Upper lobe of left lung (tissue), 4 donors: ENCODE measurements at regions not wholly inside any gene's neighbourhood (a gene's known extent, or its start where the extent isn't known, plus 50 kb on each side); places are given as distances from the start of the nearest gene placed in this dataset.

Source experiments
- CTCF ChIP-seq, 6 experiments: fragments of 450-650 bp in 4 of 6; fragments of 200-600 bp in 2 of 6; sonication (generic) in 2 of 6; IDR thresholded peaks; one replicate each; pipeline ENCODE4 v1.5.1; 2016 to 2019; ENCODE audit warnings: antibody characterized with exemption in 6 of 6
- EP300 ChIP-seq, 4 donors: sonication (generic); formaldehyde crosslinking; IDR thresholded peaks; one replicate each; pipeline ENCODE4 v1.5.1; 2017; ENCODE audit warnings: antibody characterized with exemption in 4 of 4, control low read depth in 2 of 4
- POLR2A ChIP-seq, 4 donors: fragments of 450-650 bp; IDR thresholded peaks; one replicate each; pipeline ENCODE4 v1.5.1; 2016 to 2017; ENCODE audit warnings: antibody characterized with exemption in 4 of 4, mild to moderate bottlenecking in 2 of 4

GRCh38 chr6:22024973-22025467, 271.8 kb downstream of the PRL start:
- TF ChIP-seq CTCF (IDR thresholded peaks at IDR 0.05) (no peak), EP300 (IDR thresholded peaks at IDR 0.05) (no peak), POLR2A (IDR thresholded peaks at IDR 0.05) (no peak)
